ENCODE measurements at regions not wholly inside any gene's neighbourhood (a gene's known extent, or its start where the extent isn't known, plus 50 kb on each side); places are given as distances from the start of the nearest gene placed in this dataset.

- CTCF ChIA-PET: no interaction called here
- Histone ChIP-seq H3K4me2 (no peak overlapping the region), H3K4me1 (no peaks in the 10 kb centered on the region), H3K27ac (no peak overlapping the region), H3K9me3 (no peaks in the 10 kb centered on the region), H3K4me3 (no peak overlapping the region)
- ATAC-seq (no peak), FAIRE-seq (no peak), DNase-seq (ENCODE audit: low read depth in 1 of 2, low spot score in 1 of 2) (no peak)
- 12% methylated on average over 1 of the region's 1 CpG for WGBS (ENCODE audit: missing lambda C conversion rate)
- TF ChIP-seq SMC3 (IDR thresholded peaks at IDR 0.05) (no peak), TP53 (CRISPR knock-in tag; IDR thresholded peaks at IDR 0.05) (no peak), TFCP2L1 (CRISPR knock-in tag; IDR thresholded peaks at IDR 0.05) (no peak), ATOH8 (CRISPR knock-in tag; IDR thresholded peaks at IDR 0.05; ENCODE audit: low read depth) (no peak), JUNB (IDR thresholded peaks at IDR 0.05) (no peak), CBX2 (IDR thresholded peaks at IDR 0.05; ENCODE audit: borderline replicate concordance, low read depth) (no peak), POLR2AphosphoS2 (conservative IDR thresholded peaks at IDR 0.05; ENCODE audit: low read length) (no peak)
- POLR2A ChIA-PET: no interaction called here
These were observed 1130.3 kb upstream of the CNTN5 start for GRCh38 chr11:97890466-97890865.

- DNase-seq (ENCODE audit: low read depth in 1 of 2, low spot score in 1 of 2) (no peak), ATAC-seq (no peak), FAIRE-seq (no peak)
- ChIA-PET POLR2A (no interaction called here), CTCF (no interaction called here)
- no peak overlapping the region for H3K4me2 ChIP-seq
- no peak overlapping the region for H3K27ac ChIP-seq
- no peak overlapping the region for H3K4me3 ChIP-seq
- WGBS (ENCODE audit: missing lambda C conversion rate): 10% methylated on average over 2 of the region's 2 CpGs
- TF ChIP-seq ZSCAN20 (CRISPR knock-in tag; IDR thresholded peaks at IDR 0.05): no peak
- TF ChIP-seq ZFP36 (IDR thresholded peaks at IDR 0.05; ENCODE audit: borderline replicate concordance, partially characterized antibody): no peak
- TF ChIP-seq ZC3H11A (IDR thresholded peaks at IDR 0.05): no peak
- no peak for TF ChIP-seq CBX8 (IDR thresholded peaks at IDR 0.05)
- TF ChIP-seq HDAC2 (IDR thresholded peaks at IDR 0.05): no peak
- TF ChIP-seq MAZ (IDR thresholded peaks at IDR 0.05; ENCODE audit: borderline replicate concordance, low read depth, low read length): no peak
- no peak for TF ChIP-seq SMC3 (IDR thresholded peaks at IDR 0.05)
- TF ChIP-seq JUN (IDR thresholded peaks at IDR 0.05): no peak
- TF ChIP-seq RFX5 (IDR thresholded peaks at IDR 0.05): no peak
- no peak for TF ChIP-seq BCL3 (IDR thresholded peaks at IDR 0.05)
- TF ChIP-seq EHMT2 (IDR thresholded peaks at IDR 0.05; ENCODE audit: low read depth): no peak
- no peak for TF ChIP-seq EHF (CRISPR knock-in tag; IDR thresholded peaks at IDR 0.05)
- no peak for TF ChIP-seq FOSB (CRISPR knock-in tag; IDR thresholded peaks at IDR 0.05)
- no peak for TF ChIP-seq HEYL (CRISPR knock-in tag; IDR thresholded peaks at IDR 0.05)
- TF ChIP-seq HOXA7 (CRISPR knock-in tag; IDR thresholded peaks at IDR 0.05): no peak
- TF ChIP-seq ESRRA (IDR thresholded peaks at IDR 0.05; ENCODE audit: borderline replicate concordance, low read length): no peak
- TF ChIP-seq MYC (IDR thresholded peaks at IDR 0.05; ENCODE audit: borderline replicate concordance, low read length): no peak
- no peak for TF ChIP-seq KDM1A (IDR thresholded peaks at IDR 0.05; ENCODE audit: low read depth)
- H3K4me1 ChIP-seq: no peaks in the 10 kb centered on the region
- H3K9me3 ChIP-seq: no peaks in the 10 kb centered on the region
These were observed 1127.1 kb upstream of the CNTN5 start for GRCh38 chr11:97893612-97894011.

GRCh38 chr11:97894978-97895377 lies 1125.8 kb upstream of the CNTN5 start:
- H3K9me3 ChIP-seq: no peaks in the 10 kb centered on the region
- CTCF ChIA-PET: no interaction called here
- no peak for DNase-seq (ENCODE audit: low read depth in 1 of 2, low spot score in 1 of 2)
- no peak for ATAC-seq
- no peak for TF ChIP-seq TFCP2L1 (CRISPR knock-in tag; IDR thresholded peaks at IDR 0.05)
- no peak for TF ChIP-seq USF2 (IDR thresholded peaks at IDR 0.05)
- TF ChIP-seq ZFP36 (IDR thresholded peaks at IDR 0.05; ENCODE audit: borderline replicate concordance, partially characterized antibody): no peak
- no peak overlapping the region for H3K27ac ChIP-seq
- 14% methylated on average over 2 of the region's 2 CpGs for WGBS (ENCODE audit: missing lambda C conversion rate)
- POLR2A ChIA-PET: no interaction called here
- no peak overlapping the region for H3K4me3 ChIP-seq
- H3K4me2 ChIP-seq: no peak overlapping the region
- no peak for FAIRE-seq
- H3K4me1 ChIP-seq: no peaks in the 10 kb centered on the region

Measured in A549 (cell line).